Activated CD8-positive, alpha-beta memory T cell treated with anti-CD3 and anti-CD28 coated beads, Interleukin-2, amount 50 U/mL, for 1 hour (primary cell): ENCODE measurements at regions not wholly inside any gene's neighbourhood (a gene's known extent, or its start where the extent isn't known, plus 50 kb on each side); places are given as distances from the start of the nearest gene placed in this dataset.

ENCODE experiments used
- DNase-seq: peaks from one replicate; pipeline ENCODE4 v3.0.0-alpha.2; 2020; ENCODE audit errors: extremely low read depth

GRCh38 chr16:66289986-66290385, 76.5 kb upstream of the CDH5 start:
- no peak for DNase-seq

- no peak for DNase-seq
These were observed 77.3 kb upstream of the CDH5 start for GRCh38 chr16:66289051-66289680.

- no peak for DNase-seq
These were observed 78.6 kb upstream of the CDH5 start for GRCh38 chr16:66287926-66288325.

- no peak for DNase-seq
These were observed 79.1 kb upstream of the CDH5 start for GRCh38 chr16:66287416-66287815.

- DNase-seq, result no peak
These were observed 80.0 kb upstream of the CDH5 start for GRCh38 chr16:66286527-66286926.

- DNase-seq, result no peak
These were observed 87.8 kb upstream of the CDH5 start for GRCh38 chr16:66278604-66279262.

- DNase-seq, result no peak
These were observed 88.4 kb upstream of the CDH5 start for GRCh38 chr16:66278111-66278531.

GRCh38 chr16:66277311-66278070, 89.0 kb upstream of the CDH5 start:
- DNase-seq, result no peak

GRCh38 chr16:66275775-66276428, 90.6 kb upstream of the CDH5 start:
- DNase-seq, result no peak

- DNase-seq, result no peak
These were observed 92.0 kb upstream of the CDH5 start for GRCh38 chr16:66274335-66275110.

GRCh38 chr16:66273644-66274334, 92.7 kb upstream of the CDH5 start:
- no peak for DNase-seq

GRCh38 chr16:66273053-66273452, 93.4 kb upstream of the CDH5 start:
- DNase-seq, result no peak

- no peak for DNase-seq
These were observed 94.0 kb upstream of the CDH5 start for GRCh38 chr16:66272461-66272860.

GRCh38 chr16:66271074-66272060, 95.1 kb upstream of the CDH5 start:
- DNase-seq, result no peak

GRCh38 chr16:66270333-66270927, 96.1 kb upstream of the CDH5 start:
- DNase-seq, result no peak

- DNase-seq, result no peak
These were observed 96.7 kb upstream of the CDH5 start for GRCh38 chr16:66269617-66270332.

- DNase-seq, result no peak
These were observed 99.0 kb upstream of the CDH5 start for GRCh38 chr16:66267292-66268014.
